Panc1 (cell line): ENCODE measurements at regions not wholly inside any gene's neighbourhood (a gene's known extent, or its start where the extent isn't known, plus 50 kb on each side); places are given as distances from the start of the nearest gene placed in this dataset.

ENCODE experiments used
- ATAC-seq: fragments of 200-7000 bp; cut with Tn5 transposase; 2 replicates; pipeline ENCODE4 v1.9.1; 2020; ENCODE audit warnings: mild to moderate bottlenecking, moderate library complexity
- BruUV-seq: library from RNA; stranded (reverse); fragments of 400-500 nt; replicated peaks from 2 replicates; lab custom pipeline; 2021; lab: Mats Ljungman, UMichigan
- CTCF ChIA-PET: fragments of 300-600 bp; sonication (Branson Sonifier 250); formaldehyde crosslinking; loops from one replicate; lab custom pipeline; 2022; ENCODE audit warnings: antibody characterized with exemption; lab: Charles Lee
- POLR2A ChIA-PET: fragments of 300-600 bp; sonication (Branson Sonifier 250); formaldehyde crosslinking; loops from one replicate; lab custom pipeline; 2022; ENCODE audit warnings: antibody characterized with exemption; lab: Charles Lee
- DNase-seq: peaks from one replicate; pipeline ENCODE4 v3.0.0-alpha.2; 2010; ENCODE audit warnings: low read depth, low spot score
- H3K27ac ChIP-seq: 2 replicates; pipeline ENCODE4 v1.5.1; 2011; ENCODE audit warnings: mild to moderate bottlenecking, low read length, inconsistent platforms
- H3K27me3 ChIP-seq: fragments of 200-500 bp; sonication (Bioruptor generic); 2 replicates; pipeline ENCODE4 v1.6.0; 2014; ENCODE audit warnings: low read length, inconsistent platforms; ENCODE audit not compliant: control insufficient read depth, insufficient read depth
- H3K36me3 ChIP-seq: fragments of 200-500 bp; sonication (Bioruptor generic); 2 replicates; pipeline ENCODE4 v1.5.1; 2014; ENCODE audit warnings: inconsistent platforms, mild to moderate bottlenecking, low read length, moderate library complexity; ENCODE audit not compliant: control insufficient read depth, insufficient read depth
- H3K4me1 ChIP-seq: 2 replicates; pipeline ENCODE4 v1.5.1; 2011; ENCODE audit warnings: inconsistent platforms, mild to moderate bottlenecking, low read length, moderate library complexity; ENCODE audit not compliant: control insufficient read depth, insufficient read depth
- H3K4me3 ChIP-seq, 2 experiments: 2 replicates each; pipeline ENCODE4 v1.5.1; 2011 to 2012; ENCODE audit warnings: low read depth in 2 of 2, low read length in 2 of 2, mild to moderate bottlenecking in 2 of 2, inconsistent platforms in 1 of 2, moderate library complexity in 1 of 2
- H3K9me3 ChIP-seq: fragments of 200-500 bp; sonication (Bioruptor generic); 2 replicates; pipeline ENCODE4 v1.5.1; 2014; ENCODE audit warnings: low read depth, mild to moderate bottlenecking, inconsistent platforms, low read length, moderate library complexity; ENCODE audit not compliant: control insufficient read depth, insufficient read depth
- POLR2AphosphoS5 ChIP-seq: IDR thresholded peaks from 2 replicates; pipeline ENCODE4 v1.6.1; 2012; ENCODE audit warnings: mild to moderate bottlenecking, low read depth, low read length, moderate library complexity
- SIN3A ChIP-seq: IDR thresholded peaks from 2 replicates; pipeline ENCODE4 v1.6.1; 2012; ENCODE audit warnings: low read depth, mild to moderate bottlenecking, low read length, moderate library complexity, borderline replicate concordance; ENCODE audit not compliant: insufficient read depth
- TCF7L2 ChIP-seq: IDR thresholded peaks from 2 replicates; pipeline ENCODE4 v1.6.1; 2011; ENCODE audit warnings: mild to moderate bottlenecking, low read depth, low read length, inconsistent platforms
- in situ Hi-C: cut with HindIII; loops from 2 replicates; pipeline ENCODE4 v1.10.0; 2016; ENCODE audit warnings: low sequenced_read_pairs, low pct_unique_long_range_greater_than_20kb
- intact Hi-C: fragments of 100-400 bp; cut with micrococcal nuclease; formaldehyde crosslinking; loops from one replicate; pipeline ENCODE4 v1.10.0; 2022; ENCODE audit not compliant: unreplicated experiment
- TF ChIP-seq, protein P1 (sequence below), 2 experiments: IDR thresholded peaks; 2 replicates each; pipeline ENCODE4 v1.6.1; 2011 to 2012; ENCODE audit warnings: low read depth in 2 of 2, control low read depth in 1 of 2, low read length in 1 of 2, mild to moderate bottlenecking in 1 of 2, moderate library complexity in 1 of 2; ENCODE audit not compliant: insufficient read depth in 1 of 2
- TF ChIP-seq, protein P2 (sequence below): fragments of 450-650 bp; IDR thresholded peaks from 2 replicates; pipeline ENCODE4 v1.5.1; 2017; ENCODE audit warnings: mild to moderate bottlenecking

DNA sequence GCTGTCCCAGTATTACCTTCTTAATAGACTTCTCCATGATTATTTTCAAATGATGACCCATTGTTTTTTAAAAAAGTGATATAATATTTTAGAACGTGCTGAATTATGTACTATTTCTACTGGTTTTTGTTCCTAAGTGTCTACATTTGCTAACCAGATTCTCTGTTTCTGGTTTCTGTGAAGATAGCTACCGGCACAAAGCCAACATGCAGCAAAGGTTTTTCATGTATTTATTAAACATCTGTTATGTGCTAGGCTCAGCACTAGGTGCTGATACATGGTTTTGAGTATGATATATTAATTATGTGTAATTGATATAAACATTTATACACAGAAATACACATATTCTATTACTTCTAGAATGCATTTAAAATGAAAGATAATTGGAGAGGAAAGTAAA, 1035.6 kb downstream of the PCDH17 start:
- Histone ChIP-seq H3K9me3 (no peaks in the 10 kb centered on the region), H3K27ac (no peak overlapping the region), H3K4me1 (no peaks in the 10 kb centered on the region), H3K27me3 (no peaks in the 10 kb centered on the region), H3K36me3 (no peaks in the 10 kb centered on the region), H3K4me3 (no peak overlapping the region)
- in situ Hi-C loops = no loop called here
- ChIA-PET POLR2A (no interaction called here), CTCF (no interaction called here)
- ATAC-seq (no peak), DNase-seq (no peak)
- no TSS peak for BruUV-seq
- no peak for TF ChIP-seq TCF7L2
- TF ChIP-seq, protein P1, sequence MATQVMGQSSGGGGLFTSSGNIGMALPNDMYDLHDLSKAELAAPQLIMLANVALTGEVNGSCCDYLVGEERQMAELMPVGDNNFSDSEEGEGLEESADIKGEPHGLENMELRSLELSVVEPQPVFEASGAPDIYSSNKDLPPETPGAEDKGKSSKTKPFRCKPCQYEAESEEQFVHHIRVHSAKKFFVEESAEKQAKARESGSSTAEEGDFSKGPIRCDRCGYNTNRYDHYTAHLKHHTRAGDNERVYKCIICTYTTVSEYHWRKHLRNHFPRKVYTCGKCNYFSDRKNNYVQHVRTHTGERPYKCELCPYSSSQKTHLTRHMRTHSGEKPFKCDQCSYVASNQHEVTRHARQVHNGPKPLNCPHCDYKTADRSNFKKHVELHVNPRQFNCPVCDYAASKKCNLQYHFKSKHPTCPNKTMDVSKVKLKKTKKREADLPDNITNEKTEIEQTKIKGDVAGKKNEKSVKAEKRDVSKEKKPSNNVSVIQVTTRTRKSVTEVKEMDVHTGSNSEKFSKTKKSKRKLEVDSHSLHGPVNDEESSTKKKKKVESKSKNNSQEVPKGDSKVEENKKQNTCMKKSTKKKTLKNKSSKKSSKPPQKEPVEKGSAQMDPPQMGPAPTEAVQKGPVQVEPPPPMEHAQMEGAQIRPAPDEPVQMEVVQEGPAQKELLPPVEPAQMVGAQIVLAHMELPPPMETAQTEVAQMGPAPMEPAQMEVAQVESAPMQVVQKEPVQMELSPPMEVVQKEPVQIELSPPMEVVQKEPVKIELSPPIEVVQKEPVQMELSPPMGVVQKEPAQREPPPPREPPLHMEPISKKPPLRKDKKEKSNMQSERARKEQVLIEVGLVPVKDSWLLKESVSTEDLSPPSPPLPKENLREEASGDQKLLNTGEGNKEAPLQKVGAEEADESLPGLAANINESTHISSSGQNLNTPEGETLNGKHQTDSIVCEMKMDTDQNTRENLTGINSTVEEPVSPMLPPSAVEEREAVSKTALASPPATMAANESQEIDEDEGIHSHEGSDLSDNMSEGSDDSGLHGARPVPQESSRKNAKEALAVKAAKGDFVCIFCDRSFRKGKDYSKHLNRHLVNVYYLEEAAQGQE (IDR thresholded peaks at IDR 0.05; ENCODE audit: insufficient read depth in 1 of 2, low read depth in 2 of 2, low read length in 1 of 2) = no peak
- TF ChIP-seq, protein P2, sequence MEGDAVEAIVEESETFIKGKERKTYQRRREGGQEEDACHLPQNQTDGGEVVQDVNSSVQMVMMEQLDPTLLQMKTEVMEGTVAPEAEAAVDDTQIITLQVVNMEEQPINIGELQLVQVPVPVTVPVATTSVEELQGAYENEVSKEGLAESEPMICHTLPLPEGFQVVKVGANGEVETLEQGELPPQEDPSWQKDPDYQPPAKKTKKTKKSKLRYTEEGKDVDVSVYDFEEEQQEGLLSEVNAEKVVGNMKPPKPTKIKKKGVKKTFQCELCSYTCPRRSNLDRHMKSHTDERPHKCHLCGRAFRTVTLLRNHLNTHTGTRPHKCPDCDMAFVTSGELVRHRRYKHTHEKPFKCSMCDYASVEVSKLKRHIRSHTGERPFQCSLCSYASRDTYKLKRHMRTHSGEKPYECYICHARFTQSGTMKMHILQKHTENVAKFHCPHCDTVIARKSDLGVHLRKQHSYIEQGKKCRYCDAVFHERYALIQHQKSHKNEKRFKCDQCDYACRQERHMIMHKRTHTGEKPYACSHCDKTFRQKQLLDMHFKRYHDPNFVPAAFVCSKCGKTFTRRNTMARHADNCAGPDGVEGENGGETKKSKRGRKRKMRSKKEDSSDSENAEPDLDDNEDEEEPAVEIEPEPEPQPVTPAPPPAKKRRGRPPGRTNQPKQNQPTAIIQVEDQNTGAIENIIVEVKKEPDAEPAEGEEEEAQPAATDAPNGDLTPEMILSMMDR = no peak
- no peak for TF ChIP-seq SIN3A
- no peak for TF ChIP-seq POLR2AphosphoS5
- intact Hi-C loops = no loop called here

DNA sequence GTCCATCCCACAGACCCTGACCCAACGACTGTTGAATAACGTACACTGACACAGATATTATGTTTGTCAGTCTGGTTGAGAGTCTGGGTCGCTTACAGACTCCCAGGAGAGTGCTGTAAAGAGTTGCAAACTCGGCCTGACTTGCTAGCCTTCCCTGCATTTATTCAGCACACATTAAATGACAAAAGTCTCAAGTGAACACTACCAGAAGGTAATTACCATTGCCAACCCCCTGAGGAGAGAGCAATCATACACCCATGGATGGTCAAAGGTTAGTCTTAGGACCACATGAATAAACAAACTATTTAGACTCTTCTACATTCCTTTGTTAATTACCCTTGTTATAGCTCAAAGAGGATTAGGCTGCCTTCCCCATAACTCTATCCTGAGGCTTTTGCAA, 1048.6 kb downstream of the PCDH17 start:
- ChIA-PET CTCF (no interaction called here), POLR2A (no interaction called here)
- DNase-seq (no peak), ATAC-seq (no peak)
- TF ChIP-seq, protein P2 = no peak
- TF ChIP-seq, protein P1 (IDR thresholded peaks at IDR 0.05; ENCODE audit: insufficient read depth in 1 of 2, low read depth in 2 of 2, low read length in 1 of 2) = no peak
- TF ChIP-seq POLR2AphosphoS5 (no peak), SIN3A (no peak), TCF7L2 (no peak)
- Histone ChIP-seq H3K36me3 (no peaks in the 10 kb centered on the region), H3K4me3 (no peak overlapping the region), H3K4me1 (no peaks in the 10 kb centered on the region), H3K27ac (no peak overlapping the region), H3K27me3 (no peaks in the 10 kb centered on the region), H3K9me3 (no peaks in the 10 kb centered on the region)
- in situ Hi-C loops (no loop called here), intact Hi-C loops (no loop called here)
- no TSS peak for BruUV-seq
